ENCODE measurements at regions not wholly inside any gene's neighbourhood (a gene's known extent, or its start where the extent isn't known, plus 50 kb on each side); places are given as distances from the start of the nearest gene placed in this dataset.

DNA sequence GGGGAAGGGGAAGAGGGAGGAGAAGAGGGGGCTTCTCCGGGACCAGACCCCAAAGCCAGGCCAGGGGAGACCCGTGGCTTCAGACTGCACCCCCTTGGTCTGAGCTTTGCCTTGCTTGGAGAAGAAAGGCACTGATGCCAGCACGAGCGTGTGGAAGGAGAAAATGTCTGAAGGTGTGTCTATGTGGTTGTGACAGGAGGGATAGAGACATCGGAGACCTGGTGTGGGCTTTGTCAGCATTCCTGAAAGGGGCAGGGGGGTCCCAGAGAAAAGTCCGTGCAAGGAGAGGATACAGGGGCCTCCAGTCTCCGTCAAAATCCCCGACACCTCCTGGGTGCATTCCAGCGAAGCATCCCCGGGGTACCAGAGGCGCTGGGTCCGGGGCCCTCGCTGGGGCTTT is 139.0 kb upstream of the LHX5 start:
- no peaks in the 10 kb centered on the region for H3K36me3 ChIP-seq
- H3K9me3 ChIP-seq: peaks cover 0 to 15% (median 0%) of the 10 kb centered on the region in 4 donors
- H3K4me3 ChIP-seq: no peak overlapping the region
- no peak for TF ChIP-seq EP300 (IDR thresholded peaks at IDR 0.05)
- peaks cover 0 to 31% of the 10 kb centered on the region in 2 donors for H3K27me3 ChIP-seq
- WGBS, 2 donors: 1 to 2% methylated on average over 13 of the region's 13 CpGs
- H3K4me1 ChIP-seq: no peaks in the 10 kb centered on the region
- no peak overlapping the region for H3K27ac ChIP-seq
- no peak for DNase-seq (ENCODE audit: low spot score in 2 of 2)

- 6 to 8% methylated on average over 12 to 16 of the region's 16 CpGs for WGBS, 2 donors
These were observed 138.2 kb upstream of the LHX5 start for GRCh38 chr12:113609692-113610469.

GRCh38 chr12:113604666-113605065 is 133.0 kb upstream of the LHX5 start:
- peaks cover 0 to 4% (median 0%) of the 10 kb centered on the region in 4 donors for H3K9me3 ChIP-seq
- H3K27me3 ChIP-seq: peaks cover 0 to 6% of the 10 kb centered on the region in 2 donors
- no peak overlapping the region for H3K4me3 ChIP-seq
- no peaks in the 10 kb centered on the region for H3K36me3 ChIP-seq
- no peak for DNase-seq (ENCODE audit: low spot score in 2 of 2)
- TF ChIP-seq, protein P1, sequence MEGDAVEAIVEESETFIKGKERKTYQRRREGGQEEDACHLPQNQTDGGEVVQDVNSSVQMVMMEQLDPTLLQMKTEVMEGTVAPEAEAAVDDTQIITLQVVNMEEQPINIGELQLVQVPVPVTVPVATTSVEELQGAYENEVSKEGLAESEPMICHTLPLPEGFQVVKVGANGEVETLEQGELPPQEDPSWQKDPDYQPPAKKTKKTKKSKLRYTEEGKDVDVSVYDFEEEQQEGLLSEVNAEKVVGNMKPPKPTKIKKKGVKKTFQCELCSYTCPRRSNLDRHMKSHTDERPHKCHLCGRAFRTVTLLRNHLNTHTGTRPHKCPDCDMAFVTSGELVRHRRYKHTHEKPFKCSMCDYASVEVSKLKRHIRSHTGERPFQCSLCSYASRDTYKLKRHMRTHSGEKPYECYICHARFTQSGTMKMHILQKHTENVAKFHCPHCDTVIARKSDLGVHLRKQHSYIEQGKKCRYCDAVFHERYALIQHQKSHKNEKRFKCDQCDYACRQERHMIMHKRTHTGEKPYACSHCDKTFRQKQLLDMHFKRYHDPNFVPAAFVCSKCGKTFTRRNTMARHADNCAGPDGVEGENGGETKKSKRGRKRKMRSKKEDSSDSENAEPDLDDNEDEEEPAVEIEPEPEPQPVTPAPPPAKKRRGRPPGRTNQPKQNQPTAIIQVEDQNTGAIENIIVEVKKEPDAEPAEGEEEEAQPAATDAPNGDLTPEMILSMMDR (IDR thresholded peaks at IDR 0.05): no peak
- TF ChIP-seq POLR2A (IDR thresholded peaks at IDR 0.05): no peak
- no peak for TF ChIP-seq EP300 (IDR thresholded peaks at IDR 0.05)
- no peaks in the 10 kb centered on the region for H3K4me1 ChIP-seq
- H3K27ac ChIP-seq: no peak overlapping the region

More at GRCh38 chr12:113609692-113610469, 138.2 kb upstream of the LHX5 start:
- Histone ChIP-seq H3K4me3 (no peak overlapping the region), H3K27ac (no peak overlapping the region), H3K9me3 (peaks cover 0 to 13% (median 0%) of the 10 kb centered on the region in 4 donors), H3K36me3 (no peaks in the 10 kb centered on the region), H3K27me3 (peaks cover 0 to 31% of the 10 kb centered on the region in 2 donors), H3K4me1 (no peaks in the 10 kb centered on the region)
- TF ChIP-seq EP300 (IDR thresholded peaks at IDR 0.05): no peak
- no peak for TF ChIP-seq POLR2A (IDR thresholded peaks at IDR 0.05)
- TF ChIP-seq, protein P1 (IDR thresholded peaks at IDR 0.05): no peak
- no peak for DNase-seq (ENCODE audit: low spot score in 2 of 2)

DNA sequence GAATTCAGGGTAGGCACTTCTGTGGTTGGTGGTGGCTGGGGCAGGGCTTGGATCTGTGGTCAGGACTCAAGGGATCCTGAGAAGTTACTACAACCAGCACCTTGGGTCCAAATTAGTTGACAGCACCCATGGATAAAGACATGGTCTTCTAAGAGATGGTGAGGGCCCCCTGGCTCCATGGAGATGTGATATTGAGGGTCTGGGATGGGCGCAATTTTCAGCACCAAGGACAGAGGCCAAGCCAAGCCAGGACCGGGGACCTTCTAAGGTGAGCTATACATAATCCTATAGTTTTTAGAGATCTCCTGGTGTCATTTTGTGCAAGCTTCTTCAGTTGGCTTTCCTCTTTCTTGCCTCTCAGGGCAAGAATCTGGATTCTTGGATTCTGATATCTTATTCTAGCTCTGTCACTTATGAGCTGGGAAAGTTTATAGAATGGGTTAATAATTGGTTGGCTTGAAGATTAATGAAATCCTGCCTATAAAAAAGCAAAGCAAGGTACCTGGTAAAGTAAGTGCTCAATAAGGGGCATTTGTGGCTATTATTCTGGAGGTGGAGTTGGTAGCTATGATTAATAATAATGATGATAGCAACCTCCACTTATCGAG is 130.1 kb upstream of the LHX5 start:
- Histone ChIP-seq H3K4me3 (no peak overlapping the region), H3K4me1 (no peaks in the 10 kb centered on the region), H3K9me3 (no peaks in the 10 kb centered on the region), H3K27me3 (peaks cover 0 to 3% of the 10 kb centered on the region in 2 donors), H3K36me3 (no peaks in the 10 kb centered on the region), H3K27ac (no peak overlapping the region)
- no peak for DNase-seq (ENCODE audit: low spot score in 2 of 2)
- WGBS, 2 donors: 41% methylated on average over 3 of the region's 3 CpGs
- TF ChIP-seq EP300 (IDR thresholded peaks at IDR 0.05) (no peak), POLR2A (IDR thresholded peaks at IDR 0.05) (no peak)
- TF ChIP-seq, protein P1 (IDR thresholded peaks at IDR 0.05): no peak

DNA sequence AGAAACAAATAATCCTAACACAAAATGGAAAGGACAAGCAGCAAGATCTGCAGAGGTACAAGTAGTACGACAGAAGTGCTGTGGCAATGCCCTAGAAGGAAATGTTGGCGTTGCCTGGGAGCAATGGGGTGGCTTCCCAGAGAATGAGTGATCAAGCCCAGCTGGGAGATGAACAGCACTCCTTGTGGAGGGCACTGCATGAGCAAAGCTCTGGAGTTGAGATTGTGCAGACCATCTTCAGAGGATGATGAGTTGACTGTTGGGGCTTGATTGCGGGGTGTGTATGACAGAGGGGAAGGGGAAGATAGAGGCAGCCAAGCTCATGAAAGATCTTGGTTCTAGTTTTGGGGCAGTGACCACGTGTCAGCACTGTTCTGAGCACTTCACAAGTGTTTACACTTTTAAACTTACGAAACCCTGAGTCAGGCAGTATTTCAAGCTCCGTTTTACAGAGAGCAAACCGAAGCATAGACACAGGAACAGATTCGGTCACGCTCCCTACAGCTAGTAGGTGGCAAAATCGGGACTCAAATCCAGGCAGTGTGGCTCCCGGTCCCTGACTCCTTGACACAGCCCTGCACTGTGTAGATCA is 127.2 kb upstream of the LHX5 start:
- WGBS, 2 donors: 58 to 66% methylated on average over 11 of the region's 11 CpGs
- H3K27me3 ChIP-seq: peaks cover 0 to 3% of the 10 kb centered on the region in 2 donors

More for the DNA sequence above, 127.2 kb upstream of the LHX5 start:
- H3K27ac ChIP-seq: no peak overlapping the region
- no peak overlapping the region for H3K4me3 ChIP-seq
- H3K36me3 ChIP-seq: no peaks in the 10 kb centered on the region
- DNase-seq (ENCODE audit: low spot score in 2 of 2): no peak
- H3K4me1 ChIP-seq: no peaks in the 10 kb centered on the region
- H3K9me3 ChIP-seq: no peaks in the 10 kb centered on the region
- TF ChIP-seq EP300 (IDR thresholded peaks at IDR 0.05) (no peak), POLR2A (IDR thresholded peaks at IDR 0.05) (no peak)
- TF ChIP-seq, protein P1 (IDR thresholded peaks at IDR 0.05): no peak
